HCT116 (cell line): ENCODE measurements at regions not wholly inside any gene's neighbourhood (a gene's known extent, or its start where the extent isn't known, plus 50 kb on each side); places are given as distances from the start of the nearest gene placed in this dataset.

Source experiments
- ATAC-seq: fragments of 200-7000 bp; cut with Tn5 transposase; 2 replicates; pipeline ENCODE4 v1.9.1; 2020; ENCODE audit warnings: mild to moderate bottlenecking, moderate library complexity
- BruUV-seq: library from RNA; stranded (reverse); fragments of 400-500 nt; replicated peaks from 2 replicates; lab custom pipeline; 2021; lab: Mats Ljungman, UMichigan
- CTCF ChIA-PET: fragments of 300-600 bp; sonication (Branson Sonifier 250); formaldehyde crosslinking; loops from one replicate; lab custom pipeline; 2021; ENCODE audit warnings: antibody characterized with exemption; lab: Charles Lee
- POLR2A ChIA-PET: fragments of 300-600, 350-600 bp; sonication (Branson Sonifier 250); formaldehyde crosslinking; loops from one replicate; lab custom pipeline; 2021; ENCODE audit warnings: antibody characterized with exemption; lab: Charles Lee
- RAD21 ChIA-PET, 2 experiments: fragments of 300-600 bp; sonication (Branson Sonifier 250); formaldehyde crosslinking; loops; one replicate each; lab custom pipeline; 2023; ENCODE audit warnings: low total read pairs in 2 of 2; ENCODE audit not compliant: uncharacterized antibody in 2 of 2, unreplicated experiment in 2 of 2, low non-redundant PET in 1 of 2; lab: Charles Lee
- DNase-seq: peaks from one replicate; pipeline ENCODE4 v3.0.0-alpha.2; 2010; ENCODE audit warnings: low read depth, low spot score
- H2AFZ ChIP-seq: fragments of 200-600 bp; shearing (Covaris generic), sonication (generic); 2 replicates; pipeline ENCODE4 v1.6.1; 2017; ENCODE audit warnings: low read depth, mixed run types, mixed read lengths, antibody characterized with exemption, low read length; ENCODE audit not compliant: poor library complexity, severe bottlenecking
- H3K27ac ChIP-seq: 2 replicates; pipeline ENCODE4 v1.5.1; 2012; ENCODE audit warnings: low read depth, low read length
- H3K27me3 ChIP-seq: fragments of 200-600 bp; sonication (generic); 2 replicates; pipeline ENCODE4 v1.6.1; 2016; ENCODE audit warnings: mixed run types, low read length, mixed read lengths; ENCODE audit not compliant: insufficient read depth
- H3K36me3 ChIP-seq, 2 experiments: fragments of 200-500 bp in 1 of 2; fragments of 200-600 bp in 1 of 2; sonication (Bioruptor generic) in 1 of 2; sonication (generic) in 1 of 2; 2 replicates each; pipeline versions ENCODE4 v1.5.1 to v1.6.1; 2014 to 2016; ENCODE audit warnings: low read length in 2 of 2, inconsistent platforms in 1 of 2, mixed read lengths in 1 of 2, mixed run types in 1 of 2; ENCODE audit not compliant: insufficient read depth in 2 of 2, control insufficient read depth in 1 of 2
- H3K4me1 ChIP-seq, 2 experiments: fragments of 200-600 bp in 1 of 2; sonication (generic) in 1 of 2; 2 replicates each; pipeline versions ENCODE4 v1.5.1 to v1.6.1; 2012 to 2017; ENCODE audit warnings: low read length in 2 of 2, inconsistent platforms in 1 of 2, mild to moderate bottlenecking in 1 of 2, mixed read lengths in 1 of 2, mixed run types in 1 of 2, moderate library complexity in 1 of 2; ENCODE audit not compliant: insufficient read depth in 2 of 2, control insufficient read depth in 1 of 2
- H3K4me2 ChIP-seq: fragments of 200-600 bp; sonication (generic); 2 replicates; pipeline ENCODE4 v1.6.1; 2017; ENCODE audit warnings: mixed run types, low read length, mixed read lengths
- H3K4me3 ChIP-seq, 2 experiments: fragments of 200-600 bp in 1 of 2; sonication (generic) in 1 of 2; replicated peaks in 1 of 2; 2 replicates each; pipeline ENCODE4 v1.5.1; 2011 to 2016; ENCODE audit warnings: low read length in 2 of 2, control low read depth in 1 of 2, low read depth in 1 of 2, mild to moderate bottlenecking in 1 of 2, mixed read lengths in 1 of 2, mixed run types in 1 of 2
- H3K79me2 ChIP-seq: fragments of 200-600 bp; sonication (generic); 2 replicates; pipeline ENCODE4 v1.6.1; 2017; ENCODE audit warnings: mild to moderate bottlenecking, mixed run types, low read length, moderate library complexity, mixed read lengths; ENCODE audit not compliant: insufficient read depth
- H3K9ac ChIP-seq: fragments of 200-600 bp; sonication (generic); 2 replicates; pipeline ENCODE4 v1.6.1; 2016; ENCODE audit warnings: low read length, mixed read lengths
- H3K9me2 ChIP-seq: fragments of 200-600 bp; sonication (generic), shearing (Covaris generic); 2 replicates; pipeline ENCODE4 v1.6.1; 2017; ENCODE audit warnings: mixed run types, mild to moderate bottlenecking, moderate library complexity; ENCODE audit not compliant: insufficient read depth
- H3K9me3 ChIP-seq, 2 experiments: fragments of 200-500 bp in 1 of 2; fragments of 200-600 bp in 1 of 2; sonication (Bioruptor generic) in 1 of 2; sonication (generic) in 1 of 2; 2 replicates each; pipeline ENCODE4 v1.6.1; 2014 to 2017; ENCODE audit warnings: low read length in 2 of 2, mixed read lengths in 2 of 2, inconsistent platforms in 1 of 2, low read depth in 1 of 2, mild to moderate bottlenecking in 1 of 2, mixed run types in 1 of 2, moderate library complexity in 1 of 2; ENCODE audit not compliant: control insufficient read depth in 1 of 2, insufficient read depth in 1 of 2
- H4K20me1 ChIP-seq: fragments of 200-600 bp; sonication (generic), shearing (Covaris generic); 2 replicates; pipeline ENCODE4 v1.6.1; 2017; ENCODE audit warnings: mixed run types, mild to moderate bottlenecking, moderate library complexity; ENCODE audit not compliant: insufficient read depth
- ATF3 ChIP-seq: IDR thresholded peaks from 2 replicates; pipeline ENCODE4 v1.6.1; 2012
- CBX3 ChIP-seq: IDR thresholded peaks from 2 replicates; pipeline ENCODE4 v1.6.1; 2012; ENCODE audit warnings: low read depth
- CEBPB ChIP-seq: IDR thresholded peaks from 2 replicates; pipeline ENCODE4 v1.6.1; 2012; ENCODE audit warnings: low read depth
- CTCF ChIP-seq, 3 experiments: fragments of 200-600 bp in 1 of 3; sonication (generic) in 1 of 3; IDR thresholded peaks in 2 of 3; conservative IDR thresholded peaks in 1 of 3; 2 replicates each; pipeline ENCODE4 v1.5.1; 2012 to 2017; ENCODE audit warnings: low read depth in 2 of 3, low read length in 2 of 3, antibody characterized with exemption in 1 of 3, borderline replicate concordance in 1 of 3, control low read depth in 1 of 3, mild to moderate bottlenecking in 1 of 3, mixed read lengths in 1 of 3, mixed run types in 1 of 3, moderate library complexity in 1 of 3; ENCODE audit not compliant: insufficient read depth in 1 of 3
- EGR1 ChIP-seq: IDR thresholded peaks from 2 replicates; pipeline ENCODE4 v1.6.1; 2012; ENCODE audit warnings: low read depth
- ELF1 ChIP-seq: IDR thresholded peaks from 2 replicates; pipeline ENCODE4 v1.6.1; 2012; ENCODE audit warnings: low read depth, borderline replicate concordance
- EZH2phosphoT487 ChIP-seq: fragments of 200-600 bp; IDR thresholded peaks from 2 replicates; pipeline ENCODE4 v1.6.1; 2018; ENCODE audit warnings: antibody characterized with exemption, borderline replicate concordance
- FOSL1 ChIP-seq: IDR thresholded peaks from 2 replicates; pipeline ENCODE4 v1.6.1; 2012; ENCODE audit warnings: low read depth
- MAX ChIP-seq: IDR thresholded peaks from 2 replicates; pipeline ENCODE4 v1.6.1; 2012
- POLR2A ChIP-seq: IDR thresholded peaks from 2 replicates; pipeline ENCODE4 v1.7.0; 2011; ENCODE audit warnings: borderline replicate concordance; ENCODE audit not compliant: insufficient read depth, insufficient read length; ENCODE audit errors: extremely low read depth
- POLR2AphosphoS5 ChIP-seq: IDR thresholded peaks from 2 replicates; pipeline ENCODE4 v1.6.1; 2011; ENCODE audit warnings: mild to moderate bottlenecking, low read depth, low read length, moderate library complexity
- REST ChIP-seq: IDR thresholded peaks from 2 replicates; pipeline ENCODE4 v1.6.1; 2012; ENCODE audit warnings: low read depth
- SIN3A ChIP-seq: IDR thresholded peaks from 2 replicates; pipeline ENCODE4 v1.6.1; 2012; ENCODE audit warnings: low read depth
- SP1 ChIP-seq: IDR thresholded peaks from 2 replicates; pipeline ENCODE4 v1.6.1; 2012; ENCODE audit warnings: low read depth
- SRF ChIP-seq: IDR thresholded peaks from 2 replicates; pipeline ENCODE4 v1.6.1; 2012; ENCODE audit warnings: low read depth
- TCF7L2 ChIP-seq: IDR thresholded peaks from 2 replicates; pipeline ENCODE4 v1.7.0; 2011; ENCODE audit warnings: borderline replicate concordance, inconsistent platforms; ENCODE audit not compliant: insufficient read depth, insufficient read length; ENCODE audit errors: extremely low read depth
- YY1 ChIP-seq: IDR thresholded peaks from 2 replicates; pipeline ENCODE4 v1.6.1; 2011; ENCODE audit warnings: low read length, low read depth, moderate library complexity, mild to moderate bottlenecking; ENCODE audit not compliant: insufficient replicate concordance; ENCODE audit errors: extremely low read depth
- ZFX ChIP-seq: fragments of 450-650 bp; IDR thresholded peaks from 2 replicates; pipeline ENCODE4 v1.6.1; 2017
- ZNF274 ChIP-seq: fragments of 200-500 bp; sonication (Bioruptor generic); IDR thresholded peaks from 2 replicates; pipeline ENCODE4 v1.6.1; 2014; ENCODE audit warnings: mild to moderate bottlenecking, low read depth, low read length, inconsistent platforms
- intact Hi-C: fragments of 100-400 bp; cut with micrococcal nuclease; formaldehyde crosslinking; loops from 2 replicates; pipeline ENCODE4 v1.10.0; 2022

GRCh38 chr21:35386491-35387079, 337.5 kb upstream of the RUNX1 start:
- peak overlapping the region; percentile 17 for H2AFZ ChIP-seq
- ChIA-PET CTCF (no interaction called here), POLR2A (no interaction called here), RAD21 (no interaction called here)
- no peak for DNase-seq
- no peak overlapping the region for H3K4me2 ChIP-seq
- TF ChIP-seq EZH2phosphoT487 (no peak), ZNF274 (no peak), SRF (no peak), POLR2AphosphoS5 (no peak), MAX (no peak), YY1 (no peak), ELF1 (no peak), FOSL1 (no peak), EGR1 (no peak), CTCF (IDR thresholded peaks at IDR 0.05 in 2 of 3, conservative IDR thresholded peaks at IDR 0.05 in 1 of 3; ENCODE audit: borderline replicate concordance in 1 of 3, insufficient read depth in 1 of 3, low read depth in 2 of 3, low read length in 2 of 3) (no peak), POLR2A (no peak), SP1 (no peak), TCF7L2 (no peak), CBX3 (no peak), CEBPB (no peak), ATF3 (no peak), REST (no peak), SIN3A (no peak), ZFX (no peak)
- H3K9me3 ChIP-seq = no peaks in the 10 kb centered on the region
- H3K4me3 ChIP-seq = no peak overlapping the region
- BruUV-seq = no TSS peak
- no peaks in the 10 kb centered on the region for H4K20me1 ChIP-seq
- no peaks in the 10 kb centered on the region for H3K9me2 ChIP-seq
- no peak overlapping the region for H3K9ac ChIP-seq
- no peaks in the 10 kb centered on the region for H3K4me1 ChIP-seq
- intact Hi-C loops = no loop called here
- no peaks in the 10 kb centered on the region for H3K36me3 ChIP-seq
- H3K79me2 ChIP-seq = no peaks in the 10 kb centered on the region
- ATAC-seq = no peak
- no peak overlapping the region for H3K27ac ChIP-seq
- no peaks in the 10 kb centered on the region for H3K27me3 ChIP-seq
